ENCODE measurements at regions not wholly inside any gene's neighbourhood (a gene's known extent, or its start where the extent isn't known, plus 50 kb on each side); places are given as distances from the start of the nearest gene placed in this dataset.

- H3K9ac ChIP-seq (ENCODE audit: low read depth in 1 of 2, low read length in 2 of 2): no peak overlapping the region
- no peaks in the 10 kb centered on the region for H3K36me3 ChIP-seq (ENCODE audit: control insufficient read depth in 2 of 2, insufficient read depth in 2 of 2, low read length in 2 of 2)
- H3K27me3 ChIP-seq (ENCODE audit: control insufficient read depth in 2 of 2, insufficient read depth in 2 of 2, low read length in 2 of 2): no peaks in the 10 kb centered on the region
- no peak overlapping the region for H3K27ac ChIP-seq (ENCODE audit: low read depth in 2 of 2, low read length in 2 of 2)
- H3K4me3 ChIP-seq (ENCODE audit: low read length in 2 of 2): no peak overlapping the region
- H3K4me1 ChIP-seq (ENCODE audit: control insufficient read depth in 2 of 2, insufficient read depth in 2 of 2, low read length in 2 of 2): no peaks in the 10 kb centered on the region
- H3K9me3 ChIP-seq (ENCODE audit: control insufficient read depth in 2 of 2, low read length in 2 of 2): no peaks in the 10 kb centered on the region
Measured at GRCh38 chr11:80967649-80968048, 1526.8 kb upstream of the TENM4 start.

GRCh38 chr11:80960381-80961029, 1519.7 kb upstream of the TENM4 start:
- Histone ChIP-seq H3K4me1 (ENCODE audit: control insufficient read depth in 2 of 2, insufficient read depth in 2 of 2, low read length in 2 of 2) (no peaks in the 10 kb centered on the region), H3K27ac (ENCODE audit: low read depth in 2 of 2, low read length in 2 of 2) (no peak overlapping the region), H3K9me3 (ENCODE audit: control insufficient read depth in 2 of 2, low read length in 2 of 2) (no peaks in the 10 kb centered on the region), H3K9ac (ENCODE audit: low read depth in 1 of 2, low read length in 2 of 2) (no peak overlapping the region), H3K4me3 (ENCODE audit: low read length in 2 of 2) (no peak overlapping the region), H3K27me3 (ENCODE audit: control insufficient read depth in 2 of 2, insufficient read depth in 2 of 2, low read length in 2 of 2) (no peaks in the 10 kb centered on the region), H3K36me3 (ENCODE audit: control insufficient read depth in 2 of 2, insufficient read depth in 2 of 2, low read length in 2 of 2) (no peaks in the 10 kb centered on the region)

GRCh38 chr11:80959751-80960150, 1518.9 kb upstream of the TENM4 start:
- Histone ChIP-seq H3K27ac (ENCODE audit: low read depth in 2 of 2, low read length in 2 of 2) (no peak overlapping the region), H3K27me3 (ENCODE audit: control insufficient read depth in 2 of 2, insufficient read depth in 2 of 2, low read length in 2 of 2) (no peaks in the 10 kb centered on the region), H3K9ac (ENCODE audit: low read depth in 1 of 2, low read length in 2 of 2) (no peak overlapping the region), H3K36me3 (ENCODE audit: control insufficient read depth in 2 of 2, insufficient read depth in 2 of 2, low read length in 2 of 2) (no peaks in the 10 kb centered on the region), H3K4me1 (ENCODE audit: control insufficient read depth in 2 of 2, insufficient read depth in 2 of 2, low read length in 2 of 2) (no peaks in the 10 kb centered on the region), H3K9me3 (ENCODE audit: control insufficient read depth in 2 of 2, low read length in 2 of 2) (no peaks in the 10 kb centered on the region), H3K4me3 (ENCODE audit: low read length in 2 of 2) (no peak overlapping the region)

- Histone ChIP-seq H3K4me3 (ENCODE audit: low read length in 2 of 2) (no peak overlapping the region), H3K4me1 (ENCODE audit: control insufficient read depth in 2 of 2, insufficient read depth in 2 of 2, low read length in 2 of 2) (no peaks in the 10 kb centered on the region), H3K27me3 (ENCODE audit: control insufficient read depth in 2 of 2, insufficient read depth in 2 of 2, low read length in 2 of 2) (no peaks in the 10 kb centered on the region), H3K36me3 (ENCODE audit: control insufficient read depth in 2 of 2, insufficient read depth in 2 of 2, low read length in 2 of 2) (no peaks in the 10 kb centered on the region), H3K9ac (ENCODE audit: low read depth in 1 of 2, low read length in 2 of 2) (no peak overlapping the region), H3K27ac (ENCODE audit: low read depth in 2 of 2, low read length in 2 of 2) (no peak overlapping the region), H3K9me3 (ENCODE audit: control insufficient read depth in 2 of 2, low read length in 2 of 2) (no peaks in the 10 kb centered on the region)
Measured at GRCh38 chr11:80958987-80959386, 1518.2 kb upstream of the TENM4 start.

GRCh38 chr11:80958361-80958760, 1517.5 kb upstream of the TENM4 start:
- Histone ChIP-seq H3K4me3 (ENCODE audit: low read length in 2 of 2) (no peak overlapping the region), H3K9me3 (ENCODE audit: control insufficient read depth in 2 of 2, low read length in 2 of 2) (no peaks in the 10 kb centered on the region), H3K9ac (ENCODE audit: low read depth in 1 of 2, low read length in 2 of 2) (no peak overlapping the region), H3K4me1 (ENCODE audit: control insufficient read depth in 2 of 2, insufficient read depth in 2 of 2, low read length in 2 of 2) (no peaks in the 10 kb centered on the region), H3K27me3 (ENCODE audit: control insufficient read depth in 2 of 2, insufficient read depth in 2 of 2, low read length in 2 of 2) (no peaks in the 10 kb centered on the region), H3K27ac (ENCODE audit: low read depth in 2 of 2, low read length in 2 of 2) (no peak overlapping the region), H3K36me3 (ENCODE audit: control insufficient read depth in 2 of 2, insufficient read depth in 2 of 2, low read length in 2 of 2) (no peaks in the 10 kb centered on the region)

GRCh38 chr11:80955588-80955987, 1514.8 kb upstream of the TENM4 start:
- Histone ChIP-seq H3K27me3 (ENCODE audit: control insufficient read depth in 2 of 2, insufficient read depth in 2 of 2, low read length in 2 of 2) (no peaks in the 10 kb centered on the region), H3K36me3 (ENCODE audit: control insufficient read depth in 2 of 2, insufficient read depth in 2 of 2, low read length in 2 of 2) (no peaks in the 10 kb centered on the region), H3K27ac (ENCODE audit: low read depth in 2 of 2, low read length in 2 of 2) (no peak overlapping the region)

GRCh38 chr11:80948781-80949180, 1508.0 kb upstream of the TENM4 start:
- H3K9ac ChIP-seq (ENCODE audit: low read depth in 1 of 2, low read length in 2 of 2): no peak overlapping the region
- no peaks in the 10 kb centered on the region for H3K4me1 ChIP-seq (ENCODE audit: control insufficient read depth in 2 of 2, insufficient read depth in 2 of 2, low read length in 2 of 2)
- no peak overlapping the region for H3K4me3 ChIP-seq (ENCODE audit: low read length in 2 of 2)
- no peaks in the 10 kb centered on the region for H3K36me3 ChIP-seq (ENCODE audit: control insufficient read depth in 2 of 2, insufficient read depth in 2 of 2, low read length in 2 of 2)
- no peaks in the 10 kb centered on the region for H3K9me3 ChIP-seq (ENCODE audit: control insufficient read depth in 2 of 2, low read length in 2 of 2)
- H3K27ac ChIP-seq (ENCODE audit: low read depth in 2 of 2, low read length in 2 of 2): no peak overlapping the region
- H3K27me3 ChIP-seq (ENCODE audit: control insufficient read depth in 2 of 2, insufficient read depth in 2 of 2, low read length in 2 of 2): no peaks in the 10 kb centered on the region

More at GRCh38 chr11:80955588-80955987, 1514.8 kb upstream of the TENM4 start:
- no peaks in the 10 kb centered on the region for H3K9me3 ChIP-seq (ENCODE audit: control insufficient read depth in 2 of 2, low read length in 2 of 2)
- H3K4me3 ChIP-seq (ENCODE audit: low read length in 2 of 2): no peak overlapping the region
- H3K9ac ChIP-seq (ENCODE audit: low read depth in 1 of 2, low read length in 2 of 2): no peak overlapping the region
- no peaks in the 10 kb centered on the region for H3K4me1 ChIP-seq (ENCODE audit: control insufficient read depth in 2 of 2, insufficient read depth in 2 of 2, low read length in 2 of 2)

- H3K9ac ChIP-seq (ENCODE audit: low read depth in 1 of 2, low read length in 2 of 2): no peak overlapping the region
- H3K27ac ChIP-seq (ENCODE audit: low read depth in 2 of 2, low read length in 2 of 2): no peak overlapping the region
- no peaks in the 10 kb centered on the region for H3K4me1 ChIP-seq (ENCODE audit: control insufficient read depth in 2 of 2, insufficient read depth in 2 of 2, low read length in 2 of 2)
- no peak overlapping the region for H3K4me3 ChIP-seq (ENCODE audit: low read length in 2 of 2)
- no peaks in the 10 kb centered on the region for H3K9me3 ChIP-seq (ENCODE audit: control insufficient read depth in 2 of 2, low read length in 2 of 2)
- no peaks in the 10 kb centered on the region for H3K27me3 ChIP-seq (ENCODE audit: control insufficient read depth in 2 of 2, insufficient read depth in 2 of 2, low read length in 2 of 2)
- no peaks in the 10 kb centered on the region for H3K36me3 ChIP-seq (ENCODE audit: control insufficient read depth in 2 of 2, insufficient read depth in 2 of 2, low read length in 2 of 2)
Measured at GRCh38 chr11:80944758-80945157, 1503.9 kb upstream of the TENM4 start.

- Histone ChIP-seq H3K9ac (ENCODE audit: low read depth in 1 of 2, low read length in 2 of 2) (no peak overlapping the region), H3K27ac (ENCODE audit: low read depth in 2 of 2, low read length in 2 of 2) (no peak overlapping the region), H3K4me3 (ENCODE audit: low read length in 2 of 2) (no peak overlapping the region), H3K36me3 (ENCODE audit: control insufficient read depth in 2 of 2, insufficient read depth in 2 of 2, low read length in 2 of 2) (no peaks in the 10 kb centered on the region), H3K4me1 (ENCODE audit: control insufficient read depth in 2 of 2, insufficient read depth in 2 of 2, low read length in 2 of 2) (no peaks in the 10 kb centered on the region), H3K9me3 (ENCODE audit: control insufficient read depth in 2 of 2, low read length in 2 of 2) (no peaks in the 10 kb centered on the region), H3K27me3 (ENCODE audit: control insufficient read depth in 2 of 2, insufficient read depth in 2 of 2, low read length in 2 of 2) (no peaks in the 10 kb centered on the region)
Measured at GRCh38 chr11:80943226-80943625, 1502.4 kb upstream of the TENM4 start.

- no peaks in the 10 kb centered on the region for H3K9me3 ChIP-seq (ENCODE audit: control insufficient read depth in 2 of 2, low read length in 2 of 2)
- no peaks in the 10 kb centered on the region for H3K36me3 ChIP-seq (ENCODE audit: control insufficient read depth in 2 of 2, insufficient read depth in 2 of 2, low read length in 2 of 2)
- H3K27ac ChIP-seq (ENCODE audit: low read depth in 2 of 2, low read length in 2 of 2): no peak overlapping the region
- H3K27me3 ChIP-seq (ENCODE audit: control insufficient read depth in 2 of 2, insufficient read depth in 2 of 2, low read length in 2 of 2): no peaks in the 10 kb centered on the region
- H3K4me3 ChIP-seq (ENCODE audit: low read length in 2 of 2): no peak overlapping the region
- no peak overlapping the region for H3K9ac ChIP-seq (ENCODE audit: low read depth in 1 of 2, low read length in 2 of 2)
- no peaks in the 10 kb centered on the region for H3K4me1 ChIP-seq (ENCODE audit: control insufficient read depth in 2 of 2, insufficient read depth in 2 of 2, low read length in 2 of 2)
Measured at GRCh38 chr11:80937842-80938241, 1497.0 kb upstream of the TENM4 start.

- H3K9me3 ChIP-seq (ENCODE audit: control insufficient read depth in 2 of 2, low read length in 2 of 2): no peaks in the 10 kb centered on the region
- H3K27ac ChIP-seq (ENCODE audit: low read depth in 2 of 2, low read length in 2 of 2): no peak overlapping the region
- no peaks in the 10 kb centered on the region for H3K36me3 ChIP-seq (ENCODE audit: control insufficient read depth in 2 of 2, insufficient read depth in 2 of 2, low read length in 2 of 2)
- H3K4me1 ChIP-seq (ENCODE audit: control insufficient read depth in 2 of 2, insufficient read depth in 2 of 2, low read length in 2 of 2): no peaks in the 10 kb centered on the region
- no peak overlapping the region for H3K4me3 ChIP-seq (ENCODE audit: low read length in 2 of 2)
- H3K9ac ChIP-seq (ENCODE audit: low read depth in 1 of 2, low read length in 2 of 2): no peak overlapping the region
- H3K27me3 ChIP-seq (ENCODE audit: control insufficient read depth in 2 of 2, insufficient read depth in 2 of 2, low read length in 2 of 2): no peaks in the 10 kb centered on the region
Measured at GRCh38 chr11:80930038-80930437, 1489.2 kb upstream of the TENM4 start.

All from mucosa of rectum (tissue), 2 donors.